Hepatocyte (in vitro differentiated cells): ENCODE measurements at regions not wholly inside any gene's neighbourhood (a gene's known extent, or its start where the extent isn't known, plus 50 kb on each side); places are given as distances from the start of the nearest gene placed in this dataset.

Experiments used
- DNase-seq: peaks from one replicate; pipeline ENCODE4 v3.0.0-alpha.2; 2016; ENCODE audit warnings: low spot score
- H2AFZ ChIP-seq: fragments of 200-600 bp; sonication (generic); 2 replicates; pipeline ENCODE4 v1.6.0; 2016; ENCODE audit warnings: antibody characterized with exemption, mild to moderate bottlenecking
- H3K27ac ChIP-seq: fragments of 200-600 bp; sonication (generic); 2 replicates; pipeline ENCODE4 v1.5.1; 2016; ENCODE audit warnings: mild to moderate bottlenecking
- H3K27me3 ChIP-seq: fragments of 200-600 bp; sonication (generic); 2 replicates; pipeline ENCODE4 v1.6.1; 2016
- H3K36me3 ChIP-seq: fragments of 200-600 bp; sonication (generic); replicated peaks from 2 replicates; pipeline ENCODE4 v1.5.1; 2016; ENCODE audit warnings: low read depth; ENCODE audit not compliant: insufficient read depth
- H3K4me1 ChIP-seq: fragments of 200-600 bp; sonication (generic); 2 replicates; pipeline ENCODE4 v1.5.1; 2016; ENCODE audit warnings: mild to moderate bottlenecking, moderate library complexity; ENCODE audit not compliant: insufficient read depth
- H3K4me2 ChIP-seq: fragments of 200-600 bp; sonication (generic); 2 replicates; pipeline ENCODE4 v1.6.0; 2016
- H3K4me3 ChIP-seq: fragments of 200-600 bp; sonication (generic); 2 replicates; pipeline ENCODE4 v1.5.1; 2016; ENCODE audit warnings: mild to moderate bottlenecking
- H3K79me2 ChIP-seq: fragments of 200-600 bp; sonication (generic); 2 replicates; pipeline ENCODE4 v1.6.0; 2017; ENCODE audit warnings: mild to moderate bottlenecking
- H3K9me2 ChIP-seq: fragments of 200-600 bp; sonication (generic); replicated peaks from 2 replicates; pipeline ENCODE4 v1.6.0; 2017; ENCODE audit warnings: mild to moderate bottlenecking; ENCODE audit not compliant: insufficient read depth
- H3K9me3 ChIP-seq: fragments of 200-600 bp; sonication (generic); 2 replicates; pipeline ENCODE4 v1.5.1; 2016; ENCODE audit warnings: low read depth, mild to moderate bottlenecking
- H4K20me1 ChIP-seq: fragments of 200-600 bp; sonication (generic); 2 replicates; pipeline ENCODE4 v1.6.0; 2016; ENCODE audit warnings: mild to moderate bottlenecking; ENCODE audit not compliant: insufficient read depth, poor library complexity, severe bottlenecking
- CTCF ChIP-seq: fragments of 200-600 bp; sonication (generic); IDR thresholded peaks from 2 replicates; pipeline ENCODE4 v1.5.1; 2016; ENCODE audit warnings: antibody characterized with exemption, mild to moderate bottlenecking; ENCODE audit not compliant: poor library complexity
- EZH2 ChIP-seq: fragments of 200-600 bp; sonication (generic); IDR thresholded peaks from 2 replicates; pipeline ENCODE4 v1.6.1; 2016; ENCODE audit warnings: antibody characterized with exemption, mild to moderate bottlenecking, borderline replicate concordance
- EZH2phosphoT487 ChIP-seq: fragments of 200-600 bp; sonication (generic); IDR thresholded peaks from one replicate; pipeline ENCODE4 v1.6.1; 2018; ENCODE audit warnings: antibody characterized with exemption, mild to moderate bottlenecking, low read depth, moderate library complexity; ENCODE audit not compliant: unreplicated experiment, severe bottlenecking
- WGBS: methylation state at CpG from one replicate; pipeline ENCODE4 v1.1.6; 2016; ENCODE audit warnings: low lambda C conversion rate; ENCODE audit errors: missing lambda C conversion rate; 5-methylcytosine and 5-hydroxymethylcytosine counted together

- whole genome bisulfite sequencing, result 89% methylated on average over 1 of the region's 1 CpG
These were observed 283.4 kb downstream of the PRELID2 start for GRCh38 chr5:145551714-145552113.

GRCh38 chr5:145548097-145548496 is 287.0 kb downstream of the PRELID2 start:
- peaks cover 11% of the 10 kb centered on the region for H3K4me1 ChIP-seq
- no peak for TF ChIP-seq EZH2phosphoT487
- TF ChIP-seq CTCF, result no peak
- TF ChIP-seq EZH2, result no peak
- peak overlapping the region; percentile 3 for H3K27ac ChIP-seq
- H4K20me1 ChIP-seq, result no peaks in the 10 kb centered on the region
- H3K27me3 ChIP-seq, result no peaks in the 10 kb centered on the region
- DNase-seq, result no peak
- no peaks in the 10 kb centered on the region for H3K9me3 ChIP-seq
- no peaks in the 10 kb centered on the region for H3K36me3 ChIP-seq
- no peak overlapping the region for H3K4me3 ChIP-seq
- H3K79me2 ChIP-seq, result no peaks in the 10 kb centered on the region
- H3K9me2 ChIP-seq, result no peaks in the 10 kb centered on the region
- H2AFZ ChIP-seq, result no peak overlapping the region
- H3K4me2 ChIP-seq, result no peak overlapping the region

More at GRCh38 chr5:145551714-145552113, 283.4 kb downstream of the PRELID2 start:
- H3K36me3 ChIP-seq, result no peaks in the 10 kb centered on the region
- H3K4me1 ChIP-seq, result no peaks in the 10 kb centered on the region
- no peak overlapping the region for H3K27ac ChIP-seq
- no peak for DNase-seq
- H3K9me3 ChIP-seq, result no peaks in the 10 kb centered on the region
- no peaks in the 10 kb centered on the region for H3K79me2 ChIP-seq
- no peak overlapping the region for H3K4me3 ChIP-seq
- no peaks in the 10 kb centered on the region for H4K20me1 ChIP-seq
- H3K4me2 ChIP-seq, result no peak overlapping the region
- H2AFZ ChIP-seq, result no peak overlapping the region
- H3K27me3 ChIP-seq, result no peaks in the 10 kb centered on the region
- no peak for TF ChIP-seq EZH2phosphoT487
- no peak for TF ChIP-seq EZH2
- TF ChIP-seq CTCF, result no peak
- no peaks in the 10 kb centered on the region for H3K9me2 ChIP-seq

GRCh38 chr5:145544401-145544800 is 290.7 kb downstream of the PRELID2 start:
- Histone ChIP-seq H3K27me3 (no peaks in the 10 kb centered on the region), H4K20me1 (no peaks in the 10 kb centered on the region), H3K79me2 (no peaks in the 10 kb centered on the region), H2AFZ (no peak overlapping the region), H3K4me2 (no peak overlapping the region), H3K9me2 (no peaks in the 10 kb centered on the region), H3K4me1 (peaks cover 18% of the 10 kb centered on the region), H3K4me3 (no peak overlapping the region), H3K36me3 (no peaks in the 10 kb centered on the region), H3K27ac (peak overlapping the region; percentile 58), H3K9me3 (no peaks in the 10 kb centered on the region)
- no peak for DNase-seq
- no peak for TF ChIP-seq EZH2
- no peak for TF ChIP-seq EZH2phosphoT487
- no peak for TF ChIP-seq CTCF

- 67% methylated on average over 3 of the region's 3 CpGs for WGBS
- Histone ChIP-seq H3K9me3 (no peaks in the 10 kb centered on the region), H3K4me2 (peak overlapping the region; percentile 56), H3K36me3 (no peaks in the 10 kb centered on the region), H3K27ac (peak overlapping the region; percentile 93), H4K20me1 (no peaks in the 10 kb centered on the region), H3K4me3 (no peak overlapping the region), H3K27me3 (no peaks in the 10 kb centered on the region), H2AFZ (no peak overlapping the region), H3K4me1 (peaks cover 18% of the 10 kb centered on the region), H3K79me2 (no peaks in the 10 kb centered on the region), H3K9me2 (no peaks in the 10 kb centered on the region)
- TF ChIP-seq EZH2 (no peak), CTCF (no peak), EZH2phosphoT487 (no peak)
- DNase-seq, result peak; percentile 64
These were observed 291.2 kb downstream of the PRELID2 start for GRCh38 chr5:145543968-145544367.
